SJSA1 (cell line): ENCODE measurements at regions not wholly inside any gene's neighbourhood (a gene's known extent, or its start where the extent isn't known, plus 50 kb on each side); places are given as distances from the start of the nearest gene placed in this dataset.

Experiments used
- DNase-seq, 2 experiments: peaks; one replicate each; pipeline ENCODE4 v3.0.0-alpha.2; 2015 to 2020; ENCODE audit warnings: low spot score in 2 of 2, low read depth in 1 of 2
- H3K27ac ChIP-seq: fragments of 250-450 bp; sonication (Bioruptor Pico); 2 replicates; pipeline ENCODE4 v1.5.1; 2020; ENCODE audit warnings: mild to moderate bottlenecking, moderate library complexity
- H3K27me3 ChIP-seq: fragments of 250-450 bp; sonication (Bioruptor Pico); replicated peaks from 2 replicates; pipeline ENCODE4 v1.5.1; 2020; ENCODE audit warnings: mild to moderate bottlenecking, moderate library complexity
- H3K36me3 ChIP-seq: fragments of 250-450 bp; sonication (Bioruptor Pico); 2 replicates; pipeline ENCODE4 v1.5.1; 2020; ENCODE audit warnings: mild to moderate bottlenecking
- H3K4me1 ChIP-seq: fragments of 250-450 bp; sonication (Bioruptor Pico); replicated peaks from 2 replicates; pipeline ENCODE4 v1.6.1; 2021; ENCODE audit warnings: mild to moderate bottlenecking
- H3K4me3 ChIP-seq: fragments of 250-450 bp; sonication (Bioruptor Pico); 2 replicates; pipeline ENCODE4 v1.5.1; 2020; ENCODE audit warnings: mild to moderate bottlenecking
- H3K9me3 ChIP-seq: fragments of 250-450 bp; sonication (Bioruptor Pico); replicated peaks from 2 replicates; pipeline ENCODE4 v1.5.1; 2020; ENCODE audit warnings: mild to moderate bottlenecking

DNA sequence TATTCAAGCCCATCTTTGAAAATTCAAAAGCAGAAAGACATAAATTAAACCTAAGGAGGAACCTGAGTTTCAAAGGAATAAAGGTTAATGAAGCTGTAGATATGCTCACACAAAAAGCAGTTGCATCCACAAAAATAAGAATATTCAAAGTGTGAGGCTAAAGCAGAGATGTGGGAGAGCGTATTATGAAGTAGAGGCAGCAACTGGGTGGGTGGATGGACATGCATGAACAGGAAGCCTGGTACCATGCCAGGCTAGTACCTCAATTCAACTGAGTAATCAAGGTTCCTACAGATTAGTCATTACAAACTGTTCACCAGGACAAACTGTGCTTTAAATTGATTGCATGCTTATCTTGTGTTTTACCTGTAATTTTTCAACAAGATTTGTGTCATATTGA lies 330.0 kb upstream of the PKDCC start:
- H3K4me3 ChIP-seq = no peak overlapping the region
- no peak overlapping the region for H3K27ac ChIP-seq
- H3K27me3 ChIP-seq = no peaks in the 10 kb centered on the region
- no peaks in the 10 kb centered on the region for H3K36me3 ChIP-seq
- H3K4me1 ChIP-seq = peaks cover 20% of the 10 kb centered on the region
- H3K9me3 ChIP-seq = no peaks in the 10 kb centered on the region
- no peak for DNase-seq

DNA sequence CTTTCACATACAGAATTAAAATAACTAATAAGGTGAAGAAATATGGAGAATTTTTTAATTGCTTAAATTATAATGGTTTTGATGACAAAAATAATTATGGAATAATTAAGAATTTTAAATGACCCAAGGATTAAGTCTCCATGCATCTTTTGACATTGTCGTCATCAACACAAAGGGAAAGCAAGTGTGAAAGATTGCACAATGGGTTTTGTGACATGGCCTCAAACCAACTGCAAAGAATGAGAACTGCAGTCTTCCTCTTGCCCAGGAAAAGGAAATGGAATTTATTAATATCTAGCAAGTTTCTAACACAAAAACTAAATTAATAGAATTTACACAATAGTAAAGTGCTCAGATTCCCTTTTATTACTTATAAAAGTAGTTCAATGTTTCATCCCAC lies 329.1 kb upstream of the PKDCC start:
- Histone ChIP-seq H3K36me3 (no peaks in the 10 kb centered on the region), H3K4me1 (peaks cover 20% of the 10 kb centered on the region), H3K27ac (no peak overlapping the region), H3K9me3 (no peaks in the 10 kb centered on the region), H3K4me3 (no peak overlapping the region), H3K27me3 (no peaks in the 10 kb centered on the region)
- DNase-seq = no peak

DNA sequence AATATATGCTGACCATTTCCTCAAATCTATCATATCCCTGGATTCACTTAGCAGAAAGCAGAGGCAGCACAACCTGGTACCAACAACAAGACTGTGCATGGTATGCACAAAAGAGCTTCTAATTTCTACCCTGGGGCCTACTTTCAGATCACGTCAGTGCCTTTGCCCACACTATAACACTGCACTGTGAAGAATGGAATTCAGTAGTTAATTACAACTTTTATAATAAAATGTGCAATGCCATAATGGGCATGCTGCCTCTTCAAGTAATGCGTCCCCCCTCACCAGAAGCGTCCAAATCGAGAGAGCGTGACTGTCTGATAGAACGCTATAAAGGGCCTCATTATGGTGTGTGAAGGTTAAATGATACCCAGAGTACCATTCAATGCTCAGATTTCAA lies 328.1 kb upstream of the PKDCC start:
- Histone ChIP-seq H3K36me3 (no peaks in the 10 kb centered on the region), H3K9me3 (no peaks in the 10 kb centered on the region), H3K4me1 (peaks cover 20% of the 10 kb centered on the region), H3K27me3 (no peaks in the 10 kb centered on the region), H3K27ac (no peak overlapping the region), H3K4me3 (no peak overlapping the region)
- DNase-seq = no peak

DNA sequence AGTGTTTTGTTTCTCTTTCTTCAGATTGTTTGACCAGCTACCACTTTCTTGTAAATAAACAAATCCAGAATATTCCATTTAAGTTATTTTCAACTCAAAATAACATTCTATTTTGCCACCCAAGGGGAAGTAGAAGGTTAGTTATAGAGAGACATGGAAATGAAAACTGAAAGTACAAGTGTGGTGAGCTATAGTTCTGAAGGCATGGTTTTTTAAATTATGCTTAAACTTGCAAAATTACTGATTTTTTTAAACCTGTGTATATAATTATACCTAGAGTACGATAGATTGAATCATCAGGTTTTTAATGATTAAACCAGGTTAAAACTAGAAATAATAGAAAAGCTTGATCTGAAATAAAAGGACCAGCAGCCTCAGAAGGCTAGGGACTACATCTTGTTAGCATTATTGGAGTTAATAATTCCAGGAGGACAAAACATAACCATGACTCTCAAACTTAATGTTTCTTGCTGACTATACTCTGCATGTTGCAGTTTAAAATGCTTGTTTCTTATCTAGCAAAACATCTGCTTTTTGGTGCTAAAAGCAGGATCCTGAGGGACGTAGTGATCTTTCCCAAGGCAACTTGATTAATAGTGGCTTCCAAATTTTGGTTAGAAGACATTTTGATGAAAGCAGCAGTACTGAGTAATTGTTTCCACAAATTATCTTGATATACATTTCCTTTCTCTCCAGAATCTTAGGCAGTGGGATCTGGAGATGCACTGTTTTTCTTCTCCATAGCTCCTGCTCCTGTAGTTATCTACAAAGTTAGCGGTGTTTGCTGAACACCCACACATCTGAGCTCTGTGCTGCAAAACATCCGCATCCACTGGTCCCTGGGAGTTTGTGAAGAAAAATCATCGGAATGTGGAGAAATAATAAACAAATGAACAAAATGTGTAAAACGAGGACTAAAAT lies 327.2 kb upstream of the PKDCC start:
- Histone ChIP-seq H3K9me3 (no peaks in the 10 kb centered on the region), H3K4me3 (0 out of 2 replicates have a peak overlapping the region, but pooled peaks have one; percentile 1), H3K27me3 (no peaks in the 10 kb centered on the region), H3K36me3 (no peaks in the 10 kb centered on the region), H3K4me1 (peaks cover 20% of the 10 kb centered on the region), H3K27ac (0 out of 2 replicates have a peak overlapping the region, but pooled peaks have one; percentile 1)
- DNase-seq = peak in 1 of 2 experiments; percentile 71

DNA sequence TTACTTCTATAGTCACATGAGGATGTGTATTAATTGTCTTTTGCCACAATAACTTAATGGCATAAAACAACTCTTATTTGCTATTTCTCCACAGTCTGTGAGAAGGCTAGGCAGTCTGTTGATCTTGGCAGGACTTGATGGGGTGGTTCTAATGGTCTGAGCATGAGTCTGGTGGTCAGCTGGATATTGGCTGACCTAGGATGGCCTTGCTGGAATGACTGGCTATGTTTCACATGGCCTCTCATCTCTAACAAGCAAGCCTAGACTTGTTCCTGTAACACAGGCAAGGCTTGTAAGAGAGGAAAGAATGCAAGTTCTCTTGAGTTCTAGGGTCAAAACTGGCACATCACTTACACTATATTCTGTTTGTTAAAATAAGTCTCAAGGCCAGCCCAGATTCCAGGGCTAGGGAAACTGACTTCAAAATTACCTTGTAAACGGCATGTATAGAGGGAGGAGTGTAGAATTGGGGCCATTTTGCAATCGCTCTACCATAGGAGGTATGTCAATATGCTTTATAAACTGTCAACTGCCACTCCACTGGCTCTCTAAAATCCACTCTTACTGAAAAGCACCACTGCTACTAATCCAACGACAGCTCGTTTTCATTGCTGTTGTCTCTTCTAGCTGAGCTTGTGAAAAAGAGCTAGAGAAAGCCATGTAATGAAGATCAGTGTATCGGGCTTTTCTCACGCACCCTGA lies 325.0 kb upstream of the PKDCC start:
- no peaks in the 10 kb centered on the region for H3K27me3 ChIP-seq
- H3K9me3 ChIP-seq = no peaks in the 10 kb centered on the region
- H3K36me3 ChIP-seq = no peaks in the 10 kb centered on the region
- no peak overlapping the region for H3K4me3 ChIP-seq
- peaks cover 20% of the 10 kb centered on the region for H3K4me1 ChIP-seq
- DNase-seq = no peak
- H3K27ac ChIP-seq = no peak overlapping the region

DNA sequence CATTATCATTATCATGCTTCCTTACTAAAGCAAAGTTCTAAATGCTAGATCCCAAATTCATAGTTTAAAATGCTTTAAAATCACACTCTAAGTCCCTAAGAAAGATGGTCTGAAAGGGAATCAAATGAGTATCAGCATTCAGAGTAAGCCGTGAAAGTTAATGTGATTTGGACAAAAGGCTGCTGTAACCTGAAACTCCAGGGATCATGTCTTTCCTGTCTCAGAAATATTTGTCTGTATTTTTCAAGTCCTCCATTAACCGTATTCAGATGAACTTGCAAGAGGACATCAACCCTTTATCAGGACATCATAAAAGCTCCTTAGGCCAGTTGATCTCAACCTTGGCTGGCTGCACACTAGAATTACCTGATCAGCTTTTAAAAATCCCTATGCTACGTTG lies 324.3 kb upstream of the PKDCC start:
- no peaks in the 10 kb centered on the region for H3K9me3 ChIP-seq
- H3K27ac ChIP-seq = no peak overlapping the region
- no peak for DNase-seq
- H3K27me3 ChIP-seq = no peaks in the 10 kb centered on the region
- no peak overlapping the region for H3K4me3 ChIP-seq
- H3K4me1 ChIP-seq = peaks cover 20% of the 10 kb centered on the region
- no peaks in the 10 kb centered on the region for H3K36me3 ChIP-seq

DNA sequence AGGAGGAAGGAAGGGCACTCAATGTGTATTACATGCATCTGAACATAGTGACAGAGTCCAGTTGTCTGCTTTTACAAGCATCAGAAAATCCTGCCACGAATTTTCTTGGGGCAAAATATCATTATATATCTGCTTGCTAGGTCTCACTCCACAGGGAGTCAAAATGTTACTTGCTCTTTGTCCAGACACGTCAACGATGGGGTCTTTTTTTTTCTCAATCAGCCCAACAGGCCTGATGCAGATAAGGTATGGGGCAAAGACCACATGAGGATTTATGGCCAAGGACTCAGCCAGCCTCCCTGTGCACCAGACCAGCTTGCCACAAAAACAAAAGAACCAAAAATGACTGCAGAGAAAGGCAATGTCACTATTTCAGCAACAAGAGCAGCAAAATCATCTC lies 323.4 kb upstream of the PKDCC start:
- no peaks in the 10 kb centered on the region for H3K9me3 ChIP-seq
- H3K27me3 ChIP-seq = no peaks in the 10 kb centered on the region
- H3K4me3 ChIP-seq = no peak overlapping the region
- peaks cover 20% of the 10 kb centered on the region for H3K4me1 ChIP-seq
- no peaks in the 10 kb centered on the region for H3K36me3 ChIP-seq
- no peak for DNase-seq
- H3K27ac ChIP-seq = no peak overlapping the region

DNA sequence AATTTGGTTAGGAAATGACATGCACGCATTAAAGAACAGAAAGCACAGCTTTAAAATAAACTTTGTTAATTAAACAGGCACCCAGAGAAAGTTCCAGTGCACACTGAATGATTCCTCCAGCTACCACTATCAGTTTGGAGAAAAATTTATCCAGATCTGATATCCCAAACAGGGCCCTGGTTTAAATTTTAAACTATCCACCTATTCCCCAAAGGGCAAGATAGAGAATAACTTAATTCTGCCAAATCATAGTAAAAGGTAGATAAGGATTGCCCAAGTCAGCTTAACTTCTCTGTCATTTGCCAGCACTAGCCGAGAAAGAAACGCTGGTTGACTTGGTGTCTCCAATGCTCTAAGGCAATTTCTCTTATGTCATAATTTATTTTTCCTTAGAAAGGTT lies 321.9 kb upstream of the PKDCC start:
- no peak overlapping the region for H3K27ac ChIP-seq
- no peak for DNase-seq
- H3K9me3 ChIP-seq = no peaks in the 10 kb centered on the region
- H3K4me1 ChIP-seq = peaks cover 16% of the 10 kb centered on the region
- H3K36me3 ChIP-seq = no peaks in the 10 kb centered on the region
- H3K4me3 ChIP-seq = no peak overlapping the region
- no peaks in the 10 kb centered on the region for H3K27me3 ChIP-seq

DNA sequence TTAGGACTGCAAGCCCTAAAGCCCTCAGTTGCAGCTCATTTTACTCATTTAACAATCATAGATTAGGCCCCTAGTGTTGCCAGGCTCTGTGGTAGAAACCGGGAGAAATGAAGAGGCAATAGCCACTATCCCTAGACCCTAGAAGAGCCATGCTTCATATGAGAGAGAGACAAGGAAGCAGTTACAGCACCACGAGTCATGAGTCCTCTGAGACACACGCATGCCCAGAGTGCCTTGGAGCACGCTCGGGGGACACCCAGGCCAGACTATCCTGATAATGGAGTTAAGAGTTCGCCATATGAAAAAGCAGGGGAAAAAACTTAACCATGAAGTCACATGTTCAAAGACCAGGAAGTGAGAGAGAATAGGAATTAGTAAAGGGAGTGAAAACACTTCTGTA lies 321.5 kb upstream of the PKDCC start:
- H3K27me3 ChIP-seq = no peaks in the 10 kb centered on the region
- no peak overlapping the region for H3K4me3 ChIP-seq
- no peaks in the 10 kb centered on the region for H3K36me3 ChIP-seq
- H3K9me3 ChIP-seq = no peaks in the 10 kb centered on the region
- no peak overlapping the region for H3K27ac ChIP-seq
- H3K4me1 ChIP-seq = peaks cover 12% of the 10 kb centered on the region
- no peak for DNase-seq

DNA sequence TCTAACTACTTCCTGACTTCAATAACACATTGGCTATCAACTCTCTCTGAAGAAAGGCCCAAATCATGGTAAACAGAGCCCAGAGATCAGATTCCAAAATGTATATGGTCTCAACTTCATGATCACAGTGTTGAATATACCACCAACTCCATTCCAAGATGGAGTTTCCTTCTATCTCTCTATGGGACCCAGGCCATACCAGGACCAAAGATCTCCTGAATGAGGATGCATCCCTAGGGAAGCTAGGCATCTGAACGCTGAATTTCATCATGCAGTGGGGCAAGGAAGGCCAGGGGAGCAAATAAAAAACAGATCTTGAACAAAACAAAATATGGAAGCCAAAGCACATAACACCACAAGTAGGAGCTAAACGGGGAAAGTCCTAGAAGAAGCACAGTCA lies 320.7 kb upstream of the PKDCC start:
- Histone ChIP-seq H3K27me3 (no peaks in the 10 kb centered on the region), H3K4me3 (no peak overlapping the region), H3K9me3 (no peaks in the 10 kb centered on the region), H3K36me3 (no peaks in the 10 kb centered on the region), H3K4me1 (peaks cover 4% of the 10 kb centered on the region), H3K27ac (no peak overlapping the region)
- DNase-seq = no peak

DNA sequence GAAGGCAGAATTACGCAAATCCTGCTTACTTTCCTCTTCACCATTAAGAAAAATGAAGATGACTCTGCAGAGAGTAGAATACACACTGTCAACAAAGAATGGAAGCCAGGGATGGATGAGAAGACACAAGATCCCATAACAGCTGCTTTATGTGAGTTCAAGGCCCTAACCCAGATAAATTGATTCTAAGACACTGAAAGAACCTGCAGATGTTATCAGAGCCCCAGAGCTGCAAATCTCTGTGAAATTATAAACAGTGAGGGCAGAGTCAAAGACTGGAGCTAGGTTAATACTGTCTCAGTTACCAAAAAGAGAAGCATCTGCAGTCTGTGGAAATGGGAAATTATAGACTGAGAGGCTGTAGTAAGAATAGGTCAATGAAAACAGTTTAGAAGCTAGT lies 320.1 kb upstream of the PKDCC start:
- Histone ChIP-seq H3K27me3 (no peaks in the 10 kb centered on the region), H3K4me1 (no peaks in the 10 kb centered on the region; the same call in 1 of the 2 replicates), H3K27ac (no peak overlapping the region), H3K36me3 (no peaks in the 10 kb centered on the region), H3K9me3 (no peaks in the 10 kb centered on the region), H3K4me3 (no peak overlapping the region)
- DNase-seq = no peak

DNA sequence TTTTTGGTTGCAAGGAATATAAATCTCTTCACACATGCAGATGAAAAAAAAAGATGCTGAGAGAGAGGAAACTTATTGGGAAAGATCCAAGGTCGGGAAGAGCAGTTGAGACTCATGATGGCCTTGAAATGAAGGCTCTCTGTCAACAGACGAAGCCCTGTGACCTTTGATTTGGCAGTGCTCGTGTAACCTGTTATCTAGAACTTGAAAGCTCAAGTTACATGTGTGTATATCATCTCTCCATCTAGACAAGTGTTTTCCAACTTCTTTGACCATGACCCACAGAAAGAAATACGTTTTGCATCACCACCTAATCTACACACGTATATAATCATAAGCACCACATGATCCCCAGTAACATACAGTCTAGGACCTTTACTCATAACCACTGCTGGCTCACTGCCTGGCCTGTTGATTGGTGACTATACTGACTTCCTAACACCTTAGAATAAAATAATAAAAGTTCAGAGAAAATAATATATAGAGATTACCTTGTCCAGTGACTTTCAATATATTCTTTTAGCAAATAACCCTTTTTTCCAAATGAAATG lies 319.0 kb upstream of the PKDCC start:
- Histone ChIP-seq H3K36me3 (no peaks in the 10 kb centered on the region), H3K4me3 (no peak overlapping the region), H3K9me3 (no peaks in the 10 kb centered on the region), H3K27ac (no peak overlapping the region), H3K4me1 (no peaks in the 10 kb centered on the region), H3K27me3 (0 out of 2 replicates have a peak, but pooled peaks cover 4% of the 10 kb centered on the region)
- DNase-seq = no peak

DNA sequence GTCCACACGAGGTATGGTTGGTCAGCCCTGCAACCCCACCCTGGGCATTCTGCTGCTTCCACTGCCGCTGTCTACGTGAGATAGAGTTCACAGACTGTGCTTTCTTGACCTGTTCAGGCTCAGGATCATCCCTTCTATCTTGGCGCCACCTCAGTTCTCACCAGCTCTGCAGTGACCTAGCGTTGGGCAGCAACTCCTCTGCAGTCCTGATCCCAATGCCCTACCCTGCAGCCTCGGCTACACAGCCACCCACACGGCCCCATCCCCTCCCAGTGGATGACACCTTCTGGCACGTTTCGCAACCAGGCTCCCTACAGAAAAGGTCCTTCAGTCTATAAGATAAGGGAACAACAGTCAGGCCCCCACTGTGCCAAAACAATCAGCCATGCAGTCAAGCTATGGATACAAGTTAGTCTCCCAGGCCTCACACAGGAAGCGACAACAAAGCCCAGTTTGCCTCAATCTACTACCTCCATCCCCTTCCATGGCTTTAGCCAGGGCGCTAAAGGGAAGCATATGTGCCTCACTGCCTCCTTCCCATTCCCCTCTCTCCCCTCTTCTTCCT lies 317.9 kb upstream of the PKDCC start:
- Histone ChIP-seq H3K27me3 (0 out of 2 replicates have a peak, but pooled peaks cover 4% of the 10 kb centered on the region), H3K9me3 (no peaks in the 10 kb centered on the region), H3K4me3 (no peak overlapping the region), H3K36me3 (no peaks in the 10 kb centered on the region), H3K4me1 (no peaks in the 10 kb centered on the region), H3K27ac (no peak overlapping the region)
- no peak for DNase-seq

DNA sequence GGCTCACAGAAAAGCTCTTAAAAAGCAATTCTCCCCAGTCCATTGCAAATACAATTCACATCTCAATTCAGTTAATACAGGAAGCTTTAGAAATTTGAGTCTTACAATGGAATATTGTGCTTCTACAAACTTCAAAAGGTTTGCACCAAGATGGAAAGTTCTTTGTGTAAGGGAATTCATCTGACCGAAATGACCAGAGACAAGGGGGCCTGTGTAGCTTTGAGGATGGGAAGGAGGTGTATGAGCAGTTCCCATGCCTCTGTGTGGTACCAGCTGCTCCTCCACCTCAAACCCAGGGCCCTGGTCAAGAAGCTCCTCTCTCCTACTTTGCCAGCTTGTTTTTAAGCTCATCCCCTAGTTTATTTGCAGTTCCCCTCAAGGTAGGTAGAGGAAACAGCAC lies 312.8 kb upstream of the PKDCC start:
- H3K9me3 ChIP-seq = no peaks in the 10 kb centered on the region
- no peak for DNase-seq
- no peaks in the 10 kb centered on the region for H3K36me3 ChIP-seq
- H3K4me3 ChIP-seq = no peak overlapping the region
- H3K4me1 ChIP-seq = no peaks in the 10 kb centered on the region; the same call in 1 of the 2 replicates
- 0 out of 2 replicates have a peak, but pooled peaks cover 4% of the 10 kb centered on the region for H3K27me3 ChIP-seq
- H3K27ac ChIP-seq = no peak overlapping the region
